DOHH2 (cell line): ENCODE measurements at regions not wholly inside any gene's neighbourhood (a gene's known extent, or its start where the extent isn't known, plus 50 kb on each side); places are given as distances from the start of the nearest gene placed in this dataset.

Source experiments
- H3F3A ChIP-seq: fragments of 200-600 bp; sonication (generic), shearing (Covaris generic); 2 replicates; pipeline ENCODE4 v1.6.0; 2016; ENCODE audit warnings: antibody characterized with exemption, mild to moderate bottlenecking; ENCODE audit not compliant: control insufficient read depth, insufficient read depth
- H3K27ac ChIP-seq: fragments of 200-600 bp; sonication (generic); 2 replicates; pipeline ENCODE4 v1.5.1; 2014; ENCODE audit warnings: low read depth, mild to moderate bottlenecking, low read length, moderate library complexity
- H3K27me3 ChIP-seq: fragments of 200-600 bp; sonication (generic); 2 replicates; pipeline ENCODE4 v1.6.1; 2014; ENCODE audit warnings: mild to moderate bottlenecking, low read length, mixed read lengths; ENCODE audit not compliant: control insufficient read depth
- H3K36me3 ChIP-seq: fragments of 200-600 bp; sonication (generic); 2 replicates; pipeline ENCODE4 v1.6.1; 2014; ENCODE audit warnings: mild to moderate bottlenecking, low read length, moderate library complexity, mixed read lengths; ENCODE audit not compliant: control insufficient read depth
- H3K4me1 ChIP-seq: fragments of 200-600 bp; sonication (generic); 2 replicates; pipeline ENCODE4 v1.6.1; 2014; ENCODE audit warnings: mild to moderate bottlenecking, low read length, mixed read lengths; ENCODE audit not compliant: control insufficient read depth
- H3K4me2 ChIP-seq: fragments of 200-600 bp; sonication (generic); 2 replicates; pipeline ENCODE4 v1.6.0; 2014; ENCODE audit warnings: mild to moderate bottlenecking, low read length, moderate library complexity
- H3K4me3 ChIP-seq: fragments of 200-600 bp; sonication (generic); 2 replicates; pipeline ENCODE4 v1.5.1; 2014; ENCODE audit warnings: mild to moderate bottlenecking, low read length, mixed read lengths
- H3K79me2 ChIP-seq: fragments of 200-600 bp; sonication (generic); 2 replicates; pipeline ENCODE4 v1.6.1; 2014; ENCODE audit warnings: mild to moderate bottlenecking, low read length, mixed read lengths; ENCODE audit not compliant: control insufficient read depth
- H3K9me2 ChIP-seq: fragments of 200-600 bp; sonication (generic); replicated peaks from 2 replicates; pipeline ENCODE4 v1.6.1; 2014; ENCODE audit warnings: mild to moderate bottlenecking, low read length, mixed read lengths; ENCODE audit not compliant: control insufficient read depth
- H3K9me3 ChIP-seq: fragments of 200-600 bp; sonication (generic); 2 replicates; pipeline ENCODE4 v1.6.1; 2014; ENCODE audit warnings: antibody characterized with exemption, low read length, mixed read lengths; ENCODE audit not compliant: control insufficient read depth, insufficient read depth
- H4K20me1 ChIP-seq: fragments of 200-600 bp; sonication (generic); 2 replicates; pipeline ENCODE4 v1.6.0; 2014; ENCODE audit warnings: low read depth, mild to moderate bottlenecking, antibody characterized with exemption, low read length, moderate library complexity; ENCODE audit not compliant: control insufficient read depth, insufficient read depth
- CTCF ChIP-seq: fragments of 200-600 bp; sonication (generic); IDR thresholded peaks from one replicate; pipeline ENCODE4 v1.5.1; 2014; ENCODE audit warnings: antibody characterized with exemption, mild to moderate bottlenecking, low read depth, low read length; ENCODE audit not compliant: poor library complexity, severe bottlenecking
- EZH2phosphoT487 ChIP-seq: fragments of 200-600 bp; sonication (generic); IDR thresholded peaks from 2 replicates; pipeline ENCODE4 v1.6.1; 2017; ENCODE audit warnings: borderline replicate concordance, mild to moderate bottlenecking, antibody characterized with exemption, low read length, moderate library complexity, mixed read lengths

GRCh38 chr11:95688501-95689222 lies 100.9 kb downstream of the FAM76B start:
- Histone ChIP-seq H3K27me3 (no peaks in the 10 kb centered on the region), H3K4me1 (peaks cover 58% of the 10 kb centered on the region), H3K27ac (0 out of 2 replicates have a peak overlapping the region, but pooled peaks have one; percentile 9), H3K9me2 (no peaks in the 10 kb centered on the region), H3K4me3 (no peak overlapping the region; the same call in 1 of the 2 replicates), H3K9me3 (peaks cover 14% of the 10 kb centered on the region; the same call in 1 of the 2 replicates), H3F3A (peaks cover 24% of the 10 kb centered on the region), H3K36me3 (peaks cover 16% of the 10 kb centered on the region; the same call in 1 of the 2 replicates), H4K20me1 (no peaks in the 10 kb centered on the region), H3K4me2 (no peak overlapping the region), H3K79me2 (no peaks in the 10 kb centered on the region)
- TF ChIP-seq EZH2phosphoT487 (no peak), CTCF (no peak)

DNA sequence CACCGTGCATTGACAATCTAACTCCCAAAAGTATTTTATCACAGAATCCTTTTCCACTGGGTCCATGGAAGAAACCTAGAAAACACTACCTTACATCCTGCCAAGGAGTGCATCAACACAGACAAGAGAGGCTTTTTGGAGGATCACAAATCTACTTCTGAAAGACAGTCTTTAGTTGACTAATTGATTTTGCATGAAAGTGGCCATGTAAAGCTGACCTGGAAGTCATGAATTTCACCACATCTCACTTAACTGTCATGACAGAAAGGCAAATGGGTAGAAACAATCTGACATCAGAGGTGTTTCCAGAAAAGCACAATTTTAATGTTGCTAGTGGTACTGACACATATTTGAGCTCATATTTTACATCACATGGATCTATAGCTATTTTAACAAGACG lies 101.6 kb downstream of the FAM76B start:
- H3F3A ChIP-seq, result peaks cover 18% of the 10 kb centered on the region
- H3K4me3 ChIP-seq, result no peak overlapping the region
- H3K4me1 ChIP-seq, result peaks cover 52% of the 10 kb centered on the region
- no peaks in the 10 kb centered on the region for H3K79me2 ChIP-seq
- no peaks in the 10 kb centered on the region for H3K27me3 ChIP-seq
- H3K9me3 ChIP-seq, result peaks cover 10% of the 10 kb centered on the region; the same call in 1 of the 2 replicates
- H4K20me1 ChIP-seq, result no peaks in the 10 kb centered on the region
- no peaks in the 10 kb centered on the region for H3K9me2 ChIP-seq
- no peak overlapping the region for H3K27ac ChIP-seq
- TF ChIP-seq CTCF (no peak), EZH2phosphoT487 (no peak)
- H3K4me2 ChIP-seq, result no peak overlapping the region
- peaks cover 16% of the 10 kb centered on the region; the same call in 1 of the 2 replicates for H3K36me3 ChIP-seq

DNA sequence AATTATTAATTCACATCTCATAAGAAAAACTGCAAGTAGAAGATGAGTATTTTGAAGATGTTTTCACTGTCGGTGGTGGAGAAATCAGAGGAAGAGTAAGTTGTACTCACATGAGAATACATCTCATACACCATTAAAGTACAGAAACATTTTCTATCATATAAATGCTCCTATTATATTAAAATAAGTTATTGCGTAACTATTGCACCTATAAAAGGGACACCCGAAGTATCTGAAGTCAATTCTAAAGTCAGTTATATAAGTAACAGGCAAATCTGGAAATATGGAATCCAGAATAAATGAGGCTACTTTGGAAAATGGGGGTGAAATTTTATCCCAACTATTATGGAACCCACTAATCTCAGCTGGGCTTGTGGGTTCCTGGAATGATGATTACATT lies 103.3 kb downstream of the FAM76B start:
- TF ChIP-seq EZH2phosphoT487, result no peak
- TF ChIP-seq CTCF, result no peak
- Histone ChIP-seq H3K9me3 (peaks cover 10% of the 10 kb centered on the region; the same call in 1 of the 2 replicates), H3K4me3 (no peak overlapping the region), H4K20me1 (no peaks in the 10 kb centered on the region), H3K4me1 (peaks cover 35% of the 10 kb centered on the region), H3F3A (0 out of 2 replicates have a peak, but pooled peaks cover 9% of the 10 kb centered on the region), H3K27me3 (no peaks in the 10 kb centered on the region), H3K9me2 (no peaks in the 10 kb centered on the region), H3K4me2 (no peak overlapping the region), H3K27ac (no peak overlapping the region), H3K36me3 (peaks cover 16% of the 10 kb centered on the region; the same call in 1 of the 2 replicates), H3K79me2 (no peaks in the 10 kb centered on the region)
